GM19035 (cell line): ENCODE measurements at regions not wholly inside any gene's neighbourhood (a gene's known extent, or its start where the extent isn't known, plus 50 kb on each side); places are given as distances from the start of the nearest gene placed in this dataset.
"Not testable (repeated sequence)": the region's sequence is repeated elsewhere in the genome, so short reads cannot be mapped to it uniquely, and the experiment has no call there.

ENCODE experiments used
- ATAC-seq: cut with Tn5 transposase; IDR thresholded peaks from one replicate; pipeline ENCODE4 v1.9.1; 2021; ENCODE audit not compliant: unreplicated experiment

DNA sequence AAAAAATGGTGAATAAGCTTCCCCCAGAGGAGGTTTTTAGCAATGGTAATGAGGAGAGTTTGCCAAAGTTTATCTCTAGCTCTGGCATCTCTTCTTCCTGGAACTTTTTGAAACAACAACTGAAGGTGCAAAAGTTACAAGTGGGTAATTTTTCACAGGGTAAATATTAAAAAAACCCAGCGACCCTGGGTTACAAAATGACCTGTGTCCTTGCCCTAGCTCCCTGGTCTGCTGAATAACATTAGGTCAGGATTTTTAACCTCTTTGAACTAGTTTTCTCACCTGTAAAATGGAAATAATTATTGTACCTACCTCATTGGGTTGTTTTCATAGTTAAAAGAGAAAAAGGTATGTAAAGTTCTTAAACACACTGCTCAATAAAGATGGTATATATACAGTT is 332.4 kb upstream of the DUSP10 start:
- no peak for ATAC-seq

DNA sequence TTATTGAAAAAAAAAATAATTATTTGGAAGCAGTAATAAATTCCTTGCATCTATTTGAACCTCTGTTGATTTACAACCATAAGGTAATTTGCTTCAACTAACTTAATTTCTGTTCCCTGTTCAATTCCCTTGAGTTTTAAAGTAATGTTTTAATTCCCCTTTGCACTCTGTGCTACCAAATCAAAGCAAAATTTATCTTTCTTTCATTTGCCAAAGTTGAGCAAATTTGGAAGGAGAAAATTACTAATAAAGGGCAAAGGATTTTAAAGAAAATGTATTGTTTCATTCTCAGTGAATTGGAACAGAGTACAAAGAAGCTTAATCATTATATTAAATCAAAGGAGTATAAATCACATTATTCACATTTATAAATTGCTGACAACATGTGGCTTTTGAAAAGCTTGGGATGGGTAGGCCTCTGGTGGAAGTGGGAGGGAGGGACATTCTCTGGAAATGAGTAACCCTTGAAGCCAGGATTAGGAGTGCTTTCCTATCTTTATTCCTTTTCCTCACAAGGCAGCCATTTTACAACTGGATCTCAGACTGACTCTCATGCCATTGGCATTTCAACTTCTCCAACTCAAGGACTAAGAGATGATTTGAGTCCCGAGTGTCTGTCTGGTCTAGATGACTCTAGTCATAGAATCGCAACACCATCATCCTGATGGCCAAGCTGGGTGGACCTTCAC is 331.6 kb upstream of the DUSP10 start:
- no peak for ATAC-seq

GRCh38 chr1:222071387-222071786 is 329.5 kb upstream of the DUSP10 start:
- no peak for ATAC-seq

DNA sequence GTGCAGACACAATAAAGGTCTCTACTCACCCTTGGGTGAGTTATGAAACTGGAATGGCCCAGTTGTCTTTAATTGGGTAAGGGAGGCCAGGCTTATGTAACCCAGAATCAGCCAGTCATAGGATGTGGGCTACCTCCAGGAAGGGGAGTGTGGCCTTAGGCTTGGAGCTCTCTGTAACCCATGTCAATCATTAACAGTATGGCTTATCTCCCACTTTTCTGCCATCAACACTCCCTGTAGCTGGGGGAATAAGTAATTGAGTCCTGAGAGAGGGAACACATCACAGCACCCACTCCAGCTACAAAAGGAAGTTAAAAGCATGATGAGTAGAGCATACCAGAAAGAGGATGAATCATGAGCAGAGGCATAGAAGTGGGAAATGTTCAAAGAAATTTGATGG is 327.0 kb upstream of the DUSP10 start:
- no peak for ATAC-seq

- ATAC-seq: no peak
Observed at GRCh38 chr1:222068101-222068500, 326.2 kb upstream of the DUSP10 start.

DNA sequence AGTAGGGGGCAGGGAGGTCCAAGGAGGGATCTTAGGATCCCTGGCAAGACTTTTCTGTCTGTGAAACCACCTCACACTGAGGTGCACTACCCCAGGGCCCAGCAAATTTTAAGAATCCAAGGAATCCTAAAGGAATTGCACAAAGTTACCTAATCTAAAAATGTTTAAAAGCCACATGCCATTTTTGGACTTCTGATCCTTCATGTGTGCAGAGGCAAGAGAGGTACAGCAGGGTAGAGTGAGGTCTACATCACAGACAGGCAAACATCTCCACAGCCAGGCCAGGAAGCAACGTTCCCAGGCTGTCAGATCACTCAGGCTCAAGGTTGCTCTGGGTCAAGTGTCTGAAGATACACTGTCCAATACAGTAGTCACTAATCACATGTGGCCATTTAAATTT is 324.6 kb upstream of the DUSP10 start:
- ATAC-seq: no peak

GRCh38 chr1:222065234-222065633 is 323.3 kb upstream of the DUSP10 start:
- ATAC-seq: no peak

DNA sequence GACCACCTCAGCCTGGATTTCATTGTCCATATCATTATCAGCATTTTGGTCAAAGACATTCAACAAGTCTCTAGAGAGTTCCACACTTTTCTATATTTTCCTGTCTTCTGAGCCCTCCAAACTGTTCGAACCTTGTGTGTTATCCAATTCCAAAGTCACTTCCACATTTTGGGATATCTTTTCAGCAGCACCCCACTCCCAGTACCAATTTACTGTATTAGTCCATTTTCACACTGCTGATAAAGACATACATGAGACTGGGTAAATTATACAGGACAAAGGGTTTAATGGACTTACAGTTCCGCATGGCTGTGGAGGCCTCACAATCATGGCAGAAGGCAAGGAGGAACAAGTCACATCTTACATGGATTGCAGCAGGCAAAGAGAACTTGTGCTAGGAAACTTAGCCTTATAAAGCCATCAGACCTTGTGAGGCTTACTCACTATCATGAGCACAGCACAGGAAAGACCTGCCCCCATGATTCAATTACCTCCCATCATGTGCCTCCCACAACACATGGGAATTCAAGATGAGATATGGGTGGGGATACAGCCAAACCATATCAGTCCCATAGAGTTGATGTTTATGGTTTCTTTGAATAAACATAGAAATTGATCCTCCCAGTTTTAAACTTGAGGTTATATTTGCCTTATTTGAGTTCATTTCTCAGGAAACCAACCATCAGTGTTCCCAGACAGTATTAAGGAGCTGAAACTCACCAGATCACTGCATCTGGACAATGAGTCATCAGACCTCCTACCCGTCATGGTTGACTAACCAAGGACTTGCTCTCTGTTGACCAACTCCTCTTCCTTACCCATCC is 322.7 kb upstream of the DUSP10 start:
- no peak for ATAC-seq

DNA sequence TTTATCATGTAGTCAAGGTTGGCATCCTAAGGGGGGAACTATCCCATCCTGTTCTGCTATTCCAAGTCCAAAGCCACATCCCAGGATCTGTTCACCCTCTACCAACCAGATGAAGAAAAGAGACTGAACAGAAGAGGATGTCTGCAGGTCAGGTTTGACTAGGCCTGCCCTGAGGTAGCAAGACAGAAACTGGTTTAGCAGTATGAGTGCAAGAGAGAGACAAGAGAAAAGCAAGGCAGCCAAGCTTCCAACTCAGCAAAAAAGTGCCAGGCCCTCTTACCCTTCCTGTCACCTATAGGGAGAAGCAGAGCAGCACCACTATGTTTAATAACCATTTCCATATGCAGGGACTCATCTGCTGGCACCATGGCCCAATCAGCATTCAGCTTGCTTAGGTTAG is 320.8 kb upstream of the DUSP10 start:
- no peak for ATAC-seq

- ATAC-seq: no peak
Observed at GRCh38 chr1:222061711-222062359, 319.9 kb upstream of the DUSP10 start.

DNA sequence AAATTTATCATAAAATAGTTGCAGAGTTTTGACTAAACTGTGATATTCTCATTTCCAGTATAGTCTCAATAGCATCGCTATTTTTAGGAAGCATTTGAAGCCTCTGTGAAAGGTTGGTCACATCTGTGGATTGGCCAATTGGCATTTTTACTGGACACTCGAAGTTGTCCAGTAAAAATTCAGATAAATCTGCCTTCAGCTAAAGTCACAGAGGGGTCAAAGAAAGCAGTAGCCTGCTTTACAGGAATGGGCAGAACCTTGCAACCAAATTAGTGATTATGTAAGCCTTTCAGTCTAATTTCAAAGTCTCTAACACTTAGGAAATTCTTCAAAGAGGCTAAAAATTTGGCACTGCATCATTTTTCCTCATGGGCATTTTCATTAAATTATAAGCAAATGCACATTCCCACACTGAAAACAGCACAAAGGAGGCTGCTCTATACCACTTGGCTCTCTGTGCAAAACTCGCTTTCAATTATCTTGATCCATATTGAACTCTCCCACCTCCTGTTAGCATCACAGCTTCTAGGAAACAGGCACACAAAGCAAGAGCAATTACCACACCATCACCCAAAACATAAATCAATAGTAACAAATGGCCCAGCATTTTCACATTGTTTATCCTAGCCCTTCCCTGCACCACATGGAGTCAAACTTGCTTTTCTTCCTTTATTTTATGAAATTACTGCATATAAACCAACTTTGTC is 318.5 kb upstream of the DUSP10 start:
- no peak for ATAC-seq

- ATAC-seq: no peak
Observed at GRCh38 chr1:222058249-222058648, 316.4 kb upstream of the DUSP10 start.

GRCh38 chr1:222057162-222057561 is 315.3 kb upstream of the DUSP10 start:
- ATAC-seq: no peak

DNA sequence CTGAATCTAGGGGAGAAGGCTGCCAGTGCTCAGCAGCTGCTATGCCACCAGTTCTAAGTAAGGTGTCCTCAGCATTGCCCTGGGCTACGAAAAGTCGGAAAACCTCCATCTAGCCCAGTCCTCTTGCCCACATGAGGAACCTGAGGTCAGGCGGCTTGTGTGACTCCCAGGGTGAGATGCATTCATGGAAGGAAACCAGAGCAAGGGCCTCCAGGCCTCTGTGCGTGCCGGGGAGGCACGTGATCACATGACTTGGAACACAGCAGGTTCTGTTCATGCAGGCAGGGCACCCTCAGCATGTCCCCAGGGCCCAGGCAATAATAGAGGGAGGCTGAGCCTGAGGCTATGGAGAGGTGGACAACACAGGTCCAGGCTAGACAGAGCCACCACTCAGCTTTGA is 312.5 kb upstream of the DUSP10 start:
- no peak for ATAC-seq

- no peak for ATAC-seq
Observed at GRCh38 chr1:222053790-222054294, 312.0 kb upstream of the DUSP10 start.

DNA sequence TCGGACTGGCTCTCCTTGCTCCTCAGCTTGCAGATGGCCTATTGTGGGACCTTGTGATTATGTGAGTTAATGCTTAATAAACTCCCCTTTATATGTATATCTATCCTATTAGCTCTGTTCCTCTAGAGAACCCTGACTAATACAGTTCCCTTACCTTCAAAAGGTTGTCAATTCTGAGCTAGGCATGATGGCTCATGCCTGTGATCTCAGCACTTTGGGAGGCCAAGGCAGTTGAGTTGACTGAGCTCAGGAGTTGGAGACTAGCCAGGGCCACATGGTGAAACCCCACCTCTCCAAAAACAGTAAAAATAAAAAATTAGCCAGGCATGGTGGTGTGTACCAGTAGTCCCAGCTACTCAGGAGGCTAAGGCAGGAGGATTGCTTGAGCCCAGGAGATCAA is 309.4 kb upstream of the DUSP10 start:
- ATAC-seq: not testable (repeated sequence)

DNA sequence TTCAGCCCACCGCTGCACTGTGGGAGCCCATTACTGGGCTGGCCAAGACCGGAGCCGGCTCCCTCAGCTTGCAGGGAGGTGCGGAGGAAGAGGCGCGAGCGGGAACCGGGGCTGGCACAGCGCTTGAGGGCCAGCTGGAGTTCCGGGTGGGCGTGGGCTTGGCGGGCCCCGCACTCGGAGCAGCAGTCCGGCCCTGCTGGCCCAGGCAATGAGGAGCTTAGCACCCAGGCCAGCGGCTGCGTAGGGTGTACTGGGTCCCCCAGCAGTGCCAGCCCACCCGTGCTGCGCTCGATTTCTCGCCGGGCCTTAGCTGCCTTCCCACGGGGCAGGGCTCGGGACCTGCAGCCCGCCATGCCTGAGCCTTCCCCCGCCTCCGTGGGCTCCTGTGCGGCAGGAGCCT is 307.8 kb upstream of the DUSP10 start:
- not testable (repeated sequence) for ATAC-seq

- no peak for ATAC-seq
Observed at GRCh38 chr1:222049176-222049575, 307.3 kb upstream of the DUSP10 start.

DNA sequence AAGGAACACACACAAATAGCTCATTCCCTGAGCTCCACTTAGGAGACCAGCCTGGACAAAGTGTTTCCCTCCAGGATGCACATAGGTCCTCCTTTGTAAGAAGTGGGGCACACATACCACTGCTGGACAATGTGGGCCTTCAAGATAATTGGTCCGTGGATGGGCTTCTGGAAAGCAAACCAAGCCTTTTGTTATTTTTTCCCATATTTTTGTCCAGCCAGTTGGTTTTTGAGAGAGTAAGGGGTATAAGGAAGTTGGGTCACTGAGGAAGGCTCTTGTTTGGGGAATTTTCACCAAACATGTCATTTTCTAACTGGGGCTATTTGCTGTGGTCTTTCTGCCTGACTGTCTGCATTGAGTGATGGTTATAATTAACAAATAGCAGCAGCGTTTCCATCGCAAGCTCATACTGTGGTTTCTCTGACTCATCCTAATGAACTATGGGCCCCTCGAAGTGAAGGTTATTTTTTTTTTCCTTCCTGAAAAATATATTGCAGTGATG is 306.3 kb upstream of the DUSP10 start:
- ATAC-seq: peak; percentile 64

DNA sequence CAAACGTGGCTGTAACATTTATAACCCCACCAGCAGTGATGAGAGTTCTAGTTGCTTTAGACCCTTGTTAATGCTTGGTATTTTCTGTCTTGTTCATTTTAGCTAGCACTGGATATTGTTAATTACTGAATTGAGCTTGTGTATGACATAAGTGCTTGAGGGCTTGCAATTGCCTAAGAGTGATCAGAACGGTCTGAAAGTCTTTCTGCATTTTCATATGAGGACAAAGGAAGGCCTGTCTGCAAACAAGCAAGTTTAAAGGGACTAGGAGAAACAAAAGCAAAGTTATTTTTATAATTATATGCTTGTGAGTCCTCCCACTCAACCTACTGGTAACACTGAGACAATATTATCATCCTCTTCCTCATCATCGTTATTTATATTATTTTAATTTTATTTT is 305.5 kb upstream of the DUSP10 start:
- no peak for ATAC-seq

GRCh38 chr1:222046684-222047263 is 304.9 kb upstream of the DUSP10 start:
- ATAC-seq: no peak
